ENCODE measurements at regions not wholly inside any gene's neighbourhood (a gene's known extent, or its start where the extent isn't known, plus 50 kb on each side); places are given as distances from the start of the nearest gene placed in this dataset.

DNA sequence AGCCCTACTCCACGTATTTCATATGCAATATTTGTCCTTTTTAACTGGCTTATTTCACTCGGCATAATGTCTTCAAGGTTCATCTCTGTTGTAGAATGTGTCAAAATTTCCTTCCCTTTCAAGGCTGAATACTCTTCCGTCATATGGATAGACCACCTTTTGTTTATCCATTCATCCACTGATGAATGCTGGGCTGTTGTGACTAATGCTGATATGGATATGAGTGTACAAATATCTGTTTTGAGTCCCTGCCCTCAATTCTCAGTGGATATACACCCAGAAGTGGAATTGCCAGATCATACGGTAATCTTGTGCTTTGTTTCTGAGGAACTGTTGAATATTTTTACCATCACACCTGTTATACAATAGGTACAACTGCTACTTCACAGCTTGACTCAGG, 155.2 kb upstream of the IRF2BP2 start:
- TF ChIP-seq CTCF (conservative IDR thresholded peaks at IDR 0.05; ENCODE audit: low read depth, low read length) (no peak), EZH2 (IDR thresholded peaks at IDR 0.05; ENCODE audit: borderline replicate concordance, low read depth, low read length, poor library complexity, severe bottlenecking) (no peak)
